ENCODE measurements at regions not wholly inside any gene's neighbourhood (a gene's known extent, or its start where the extent isn't known, plus 50 kb on each side); places are given as distances from the start of the nearest gene placed in this dataset.
"Not testable (repeated sequence)": the region's sequence is repeated elsewhere in the genome, so short reads cannot be mapped to it uniquely, and the experiment has no call there.

DNA sequence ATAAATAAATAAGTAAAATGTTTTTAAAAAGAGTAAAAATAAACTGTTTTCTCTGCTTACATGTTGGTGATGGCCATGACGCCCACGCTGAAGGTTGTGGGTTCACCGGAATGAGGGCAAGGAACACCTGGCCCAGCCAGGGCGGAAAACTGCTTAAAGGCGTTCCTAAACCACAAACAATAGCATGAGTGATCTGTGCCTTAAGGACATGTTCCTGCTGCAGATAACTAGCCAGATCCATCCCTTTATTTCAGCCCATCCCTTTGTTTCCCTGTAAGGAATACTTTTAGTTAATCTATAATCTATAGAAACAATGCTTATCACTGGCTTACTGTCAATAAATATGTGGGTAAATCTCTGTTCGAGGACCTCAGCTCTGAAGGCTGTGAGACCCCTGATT is 63.3 kb upstream of the CEP78 start:
- not testable (repeated sequence) for DNase-seq (ENCODE audit: low read depth)

- no peak for DNase-seq (ENCODE audit: low read depth)
Measured at GRCh38 chr9:78171651-78172050, 64.2 kb upstream of the CEP78 start.

- no peak for DNase-seq (ENCODE audit: low read depth)
Measured at GRCh38 chr9:78169125-78169524, 66.8 kb upstream of the CEP78 start.

DNA sequence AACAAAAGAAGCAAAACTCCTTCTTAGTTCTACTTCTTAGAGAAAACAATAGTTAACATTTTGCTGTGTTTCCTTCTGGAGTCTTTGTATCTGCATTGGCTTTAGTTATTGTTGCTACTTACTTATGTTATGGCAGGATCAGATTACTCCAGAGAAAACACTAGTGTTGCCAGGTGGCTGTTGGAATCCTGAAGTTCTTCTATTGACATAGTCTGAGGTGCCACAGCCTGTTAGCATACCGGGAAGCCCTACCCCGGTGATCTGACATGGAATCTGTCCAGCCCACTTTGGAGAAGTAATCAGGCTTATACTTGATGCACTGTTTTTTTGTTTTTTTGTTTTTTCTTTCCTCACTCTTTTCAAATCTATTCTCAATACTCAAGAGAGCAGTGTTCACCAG is 68.5 kb upstream of the CEP78 start:
- DNase-seq (ENCODE audit: low read depth), result no peak

GRCh38 chr9:78163834-78164233 is 72.0 kb upstream of the CEP78 start:
- DNase-seq (ENCODE audit: low read depth), result no peak

DNA sequence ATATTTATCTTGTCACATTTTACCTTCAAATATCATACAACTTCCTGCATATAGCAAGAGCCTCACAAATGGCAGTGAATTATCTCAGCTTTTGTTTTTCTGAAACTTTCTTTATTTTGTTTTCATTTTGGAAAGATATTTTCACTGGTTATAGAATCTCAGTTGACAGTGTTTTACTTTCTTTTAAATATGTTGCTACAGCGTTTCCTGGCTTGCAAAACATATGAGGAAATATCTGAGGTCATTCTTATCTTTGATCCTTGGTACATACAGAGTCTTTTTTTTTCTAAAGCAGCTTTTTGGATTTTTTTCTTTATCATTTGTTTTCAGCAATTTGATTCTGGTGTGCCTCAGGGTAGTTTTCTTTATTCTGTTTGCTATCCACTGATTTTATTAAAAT is 77.6 kb upstream of the CEP78 start:
- no peak for DNase-seq (ENCODE audit: low read depth)

DNA sequence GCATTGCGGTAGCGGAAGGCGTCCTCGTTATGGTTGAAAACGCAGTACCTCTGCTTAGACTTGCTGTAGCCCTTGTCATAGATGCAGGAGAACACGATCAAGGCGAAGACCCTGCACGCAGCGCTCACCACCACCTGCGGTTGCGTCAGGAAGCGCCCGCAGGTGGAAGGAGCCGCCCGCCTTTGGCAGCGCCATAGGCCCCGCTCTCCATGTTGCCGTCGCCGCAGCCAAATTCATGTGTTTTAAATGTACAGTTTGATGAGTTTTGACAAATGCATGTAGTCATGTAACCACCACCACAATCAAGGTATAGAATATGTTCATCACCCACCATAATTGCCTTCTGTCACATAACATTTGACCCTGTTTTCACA is 84.9 kb upstream of the CEP78 start:
- no peak for DNase-seq (ENCODE audit: low read depth)

DNA sequence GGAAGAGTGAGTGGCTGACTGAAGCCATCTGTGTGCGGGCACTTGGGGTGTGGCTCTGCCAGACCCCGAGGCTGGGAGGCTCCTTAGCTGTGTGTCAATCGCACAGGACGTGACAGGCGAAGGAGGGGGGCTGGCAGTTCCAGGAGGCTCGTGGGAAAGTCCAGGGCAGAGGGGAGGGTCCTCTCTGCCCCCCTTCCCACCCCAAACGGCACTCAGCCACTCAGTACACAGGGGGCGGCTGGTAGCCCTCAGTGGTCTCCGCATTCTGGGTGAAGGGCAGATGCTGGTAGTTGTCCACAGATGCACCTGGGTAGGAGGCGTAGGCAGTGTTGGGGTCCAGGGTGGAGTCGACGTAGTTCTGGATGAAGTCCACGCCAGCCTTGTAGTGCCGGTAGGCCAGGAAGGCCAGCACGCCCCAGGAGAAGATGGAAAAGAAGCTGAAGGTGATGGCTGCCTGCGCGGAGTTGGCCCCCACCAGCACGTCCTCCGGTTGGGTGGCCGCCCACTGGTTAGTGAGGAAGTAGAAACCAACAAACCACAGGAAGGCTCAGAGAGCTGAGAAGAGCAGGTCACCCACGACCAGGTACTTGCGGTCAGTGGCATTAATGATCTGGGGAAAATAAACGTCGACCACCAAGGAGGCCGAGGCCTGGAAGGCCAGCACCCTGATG is 85.4 kb upstream of the CEP78 start:
- no peak for DNase-seq (ENCODE audit: low read depth)

- no peak for DNase-seq (ENCODE audit: low read depth)
Measured at GRCh38 chr9:78149702-78150291, 86.1 kb upstream of the CEP78 start.

GRCh38 chr9:78146241-78146640 is 89.6 kb upstream of the CEP78 start:
- DNase-seq (ENCODE audit: low read depth), result no peak

GRCh38 chr9:78144663-78145377 is 91.1 kb upstream of the CEP78 start:
- no peak for DNase-seq (ENCODE audit: low read depth)

GRCh38 chr9:78144008-78144381 is 91.9 kb upstream of the CEP78 start:
- DNase-seq (ENCODE audit: low read depth), result no peak

- no peak for DNase-seq (ENCODE audit: low read depth)
Measured at GRCh38 chr9:78143281-78144007, 92.4 kb upstream of the CEP78 start.

GRCh38 chr9:78142264-78142663 is 93.6 kb upstream of the CEP78 start:
- not testable (repeated sequence) for DNase-seq (ENCODE audit: low read depth)

DNA sequence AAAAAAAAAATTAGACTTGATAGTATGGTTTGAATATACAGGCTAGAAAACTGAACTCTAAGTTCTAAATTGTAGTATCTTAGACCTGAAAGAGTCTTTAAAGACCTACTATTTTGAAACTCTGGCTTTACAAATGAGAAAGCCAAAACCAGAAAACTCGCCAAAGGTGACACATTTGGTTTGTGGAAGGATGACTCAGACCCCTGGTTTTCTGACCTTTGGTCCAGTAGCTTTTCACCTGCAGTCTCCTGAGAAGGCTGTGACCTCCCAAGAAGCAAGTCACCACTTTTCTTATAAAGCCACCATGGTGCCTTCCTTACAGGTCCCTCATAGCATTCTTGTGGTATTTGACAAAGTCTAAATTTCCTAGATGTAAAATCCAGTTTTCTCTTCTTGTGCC is 102.1 kb upstream of the CEP78 start:
- DNase-seq (ENCODE audit: low read depth), result no peak

GRCh38 chr9:78132701-78133058 is 101.1 kb upstream of the GNAQ start:
- no peak for DNase-seq (ENCODE audit: low read depth)

DNA sequence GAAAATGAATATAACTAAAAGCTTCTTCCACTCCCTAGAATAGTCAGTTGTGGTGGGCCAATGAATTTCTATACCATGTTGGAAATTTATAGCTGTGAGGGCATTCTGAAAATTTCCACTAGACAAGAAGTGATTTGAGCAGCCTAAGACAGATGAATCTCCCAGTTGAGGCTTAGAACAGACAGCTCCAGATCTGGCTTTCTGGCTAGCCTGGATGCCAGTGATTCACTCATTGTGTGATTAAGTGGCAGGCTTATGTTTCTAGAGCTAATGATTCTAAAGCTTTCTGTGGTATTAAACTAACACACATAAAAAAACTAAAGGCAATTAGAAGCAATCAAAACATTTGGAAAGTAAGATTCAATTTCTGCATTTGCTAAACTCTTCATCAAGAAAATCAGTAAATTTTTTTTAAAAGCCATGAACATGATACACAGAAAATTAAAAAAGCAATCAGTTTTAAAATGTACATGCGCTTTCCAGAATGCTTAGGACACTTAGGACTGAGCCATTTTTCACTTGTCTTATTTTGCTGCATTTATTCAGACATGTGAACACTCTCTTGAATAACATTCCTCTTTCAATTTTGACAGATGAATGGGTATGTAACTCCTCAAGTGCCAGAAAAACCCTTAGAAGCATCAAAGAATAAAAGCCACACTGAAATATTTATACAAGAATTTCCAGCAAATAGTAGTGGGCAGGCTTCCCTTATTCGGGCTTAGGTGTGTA is 100.5 kb upstream of the GNAQ start:
- DNase-seq (ENCODE audit: low read depth), result peak; percentile 54

DNA sequence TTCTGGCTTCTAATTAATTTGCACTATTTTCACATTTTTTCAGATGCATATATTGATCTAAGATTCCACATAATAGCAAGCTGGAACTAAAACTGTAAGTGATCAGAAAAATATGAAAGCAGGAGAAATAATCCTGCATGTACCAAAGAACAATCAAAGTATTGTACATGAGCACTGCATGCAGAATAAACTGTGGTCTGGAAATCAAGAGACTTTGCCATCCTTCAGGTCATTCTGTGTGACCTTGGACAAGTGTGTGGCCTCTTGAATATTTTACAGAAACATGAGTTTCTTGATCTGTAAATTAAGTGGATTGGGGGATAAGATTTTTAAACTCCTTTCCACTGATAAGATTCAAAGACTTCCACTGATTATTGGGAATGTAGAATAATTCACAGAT is 99.2 kb upstream of the GNAQ start:
- no peak for DNase-seq (ENCODE audit: low read depth)

- DNase-seq (ENCODE audit: low read depth), result peak; percentile 44
Measured at GRCh38 chr9:78130004-78130403, 98.4 kb upstream of the GNAQ start.

DNA sequence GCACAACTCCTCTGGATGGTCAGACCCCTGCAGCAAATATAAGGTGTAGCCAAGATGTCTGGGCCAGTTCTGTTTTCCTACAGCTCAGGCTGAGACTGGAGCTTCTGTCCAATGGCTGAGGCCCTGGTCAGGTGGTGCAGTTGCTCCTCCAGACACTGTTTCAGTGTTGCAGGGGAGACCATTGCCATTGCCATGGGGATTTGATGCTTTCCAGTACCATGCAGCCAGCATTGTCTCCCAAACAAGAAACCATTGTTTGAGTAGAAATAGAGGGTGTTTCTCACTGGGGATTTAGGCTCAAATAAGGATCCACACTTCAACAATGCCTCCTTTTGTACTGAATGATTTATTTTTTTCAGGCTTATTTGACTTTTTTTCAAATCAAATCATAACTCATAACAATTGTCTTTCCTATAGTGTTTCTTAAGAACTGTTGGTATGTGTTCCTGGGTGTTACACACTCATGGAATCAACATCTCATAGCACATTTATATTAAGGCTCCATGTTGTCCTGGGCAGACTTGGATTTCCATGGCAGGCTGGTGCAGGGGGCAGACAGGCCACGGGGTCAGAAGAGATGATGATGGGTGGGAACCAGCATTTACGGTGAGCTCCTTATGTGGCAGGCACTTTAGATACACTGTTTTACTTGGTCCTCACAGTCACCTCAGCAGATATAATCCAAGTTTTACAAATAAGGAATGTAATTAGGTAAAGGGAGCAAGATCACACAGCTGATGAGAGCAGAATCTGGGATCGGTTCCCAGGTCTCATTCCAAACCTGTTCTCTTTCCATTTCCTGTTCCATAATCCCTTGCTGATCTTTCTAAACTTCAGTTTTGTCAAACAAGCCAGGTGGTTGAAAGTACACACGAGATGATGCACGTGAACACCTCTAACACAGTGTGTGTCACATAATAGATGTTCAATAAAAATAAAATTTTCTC is 95.9 kb upstream of the GNAQ start:
- DNase-seq (ENCODE audit: low read depth), result no peak

DNA sequence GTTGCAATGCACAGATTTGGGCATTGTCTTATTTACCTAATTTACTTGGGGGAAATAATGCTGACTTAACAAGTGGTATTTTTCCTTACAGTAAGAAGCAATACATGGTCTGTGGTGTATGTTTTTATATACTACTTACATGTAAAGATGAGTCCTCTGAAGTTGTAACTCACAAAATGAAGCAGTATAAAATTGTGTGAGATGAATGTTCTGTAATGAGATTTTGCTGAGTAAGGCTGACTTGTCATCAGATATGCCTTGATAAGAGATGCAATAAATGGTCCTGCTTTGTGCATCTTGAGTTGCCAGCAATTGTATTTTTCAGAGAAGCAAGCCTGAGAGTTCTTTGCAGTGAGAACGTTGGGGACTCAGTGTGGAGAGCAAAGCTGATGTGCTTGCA is 92.2 kb upstream of the GNAQ start:
- no peak for DNase-seq (ENCODE audit: low read depth)
